ENCODE measurements at regions not wholly inside any gene's neighbourhood (a gene's known extent, or its start where the extent isn't known, plus 50 kb on each side); places are given as distances from the start of the nearest gene placed in this dataset.

- DNase-seq = no peak
- TF ChIP-seq POLR2A (IDR thresholded peaks at IDR 0.05; ENCODE audit: low read length) (no peak), GATA1 (IDR thresholded peaks at IDR 0.05; ENCODE audit: low read depth, low read length) (no peak)
Measured at GRCh38 chr4:17066972-17067371, 168.5 kb upstream of the LDB2 start.

- no peak for DNase-seq
- no peak for TF ChIP-seq POLR2A (IDR thresholded peaks at IDR 0.05; ENCODE audit: low read length)
- TF ChIP-seq GATA1 (IDR thresholded peaks at IDR 0.05; ENCODE audit: low read depth, low read length) = no peak
Measured at GRCh38 chr4:17066236-17066635, 167.8 kb upstream of the LDB2 start.

- TF ChIP-seq POLR2A (IDR thresholded peaks at IDR 0.05; ENCODE audit: low read length) (no peak), GATA1 (IDR thresholded peaks at IDR 0.05; ENCODE audit: low read depth, low read length) (no peak)
- no peak for DNase-seq
Measured at GRCh38 chr4:17065821-17066220, 167.4 kb upstream of the LDB2 start.

GRCh38 chr4:17064959-17065358, 166.5 kb upstream of the LDB2 start:
- DNase-seq = no peak
- TF ChIP-seq GATA1 (IDR thresholded peaks at IDR 0.05; ENCODE audit: low read depth, low read length) (no peak), POLR2A (IDR thresholded peaks at IDR 0.05; ENCODE audit: low read length) (no peak)

GRCh38 chr4:17063888-17064287, 165.4 kb upstream of the LDB2 start:
- no peak for TF ChIP-seq POLR2A (IDR thresholded peaks at IDR 0.05; ENCODE audit: low read length)
- TF ChIP-seq GATA1 (IDR thresholded peaks at IDR 0.05; ENCODE audit: low read depth, low read length) = no peak
- DNase-seq = no peak

GRCh38 chr4:17060230-17060629, 161.8 kb upstream of the LDB2 start:
- no peak for DNase-seq
- no peak for TF ChIP-seq GATA1 (IDR thresholded peaks at IDR 0.05; ENCODE audit: low read depth, low read length)
- no peak for TF ChIP-seq POLR2A (IDR thresholded peaks at IDR 0.05; ENCODE audit: low read length)

GRCh38 chr4:17058916-17059741, 160.7 kb upstream of the LDB2 start:
- DNase-seq = no peak
- no peak for TF ChIP-seq GATA1 (IDR thresholded peaks at IDR 0.05; ENCODE audit: low read depth, low read length)
- no peak for TF ChIP-seq POLR2A (IDR thresholded peaks at IDR 0.05; ENCODE audit: low read length)

- no peak for TF ChIP-seq POLR2A (IDR thresholded peaks at IDR 0.05; ENCODE audit: low read length)
- TF ChIP-seq GATA1 (IDR thresholded peaks at IDR 0.05; ENCODE audit: low read depth, low read length) = no peak
- DNase-seq = no peak
Measured at GRCh38 chr4:17058536-17058915, 160.1 kb upstream of the LDB2 start.

- no peak for DNase-seq
- TF ChIP-seq GATA1 (IDR thresholded peaks at IDR 0.05; ENCODE audit: low read depth, low read length) (no peak), POLR2A (IDR thresholded peaks at IDR 0.05; ENCODE audit: low read length) (no peak)
Measured at GRCh38 chr4:17057035-17057434, 158.6 kb upstream of the LDB2 start.

- TF ChIP-seq GATA1 (IDR thresholded peaks at IDR 0.05; ENCODE audit: low read depth, low read length) (no peak), POLR2A (IDR thresholded peaks at IDR 0.05; ENCODE audit: low read length) (no peak)
- DNase-seq = no peak
Measured at GRCh38 chr4:17055788-17056187, 157.3 kb upstream of the LDB2 start.

- DNase-seq = no peak
- TF ChIP-seq POLR2A (IDR thresholded peaks at IDR 0.05; ENCODE audit: low read length) = no peak
- TF ChIP-seq GATA1 (IDR thresholded peaks at IDR 0.05; ENCODE audit: low read depth, low read length) = no peak
Measured at GRCh38 chr4:17045866-17046265, 147.4 kb upstream of the LDB2 start.

- TF ChIP-seq POLR2A (IDR thresholded peaks at IDR 0.05; ENCODE audit: low read length) (no peak), GATA1 (IDR thresholded peaks at IDR 0.05; ENCODE audit: low read depth, low read length) (no peak)
- DNase-seq = no peak
Measured at GRCh38 chr4:17038510-17039176, 140.2 kb upstream of the LDB2 start.

- no peak for DNase-seq
- TF ChIP-seq GATA1 (IDR thresholded peaks at IDR 0.05; ENCODE audit: low read depth, low read length) = no peak
- no peak for TF ChIP-seq POLR2A (IDR thresholded peaks at IDR 0.05; ENCODE audit: low read length)
Measured at GRCh38 chr4:17033768-17034181, 135.3 kb upstream of the LDB2 start.

- no peak for TF ChIP-seq POLR2A (IDR thresholded peaks at IDR 0.05; ENCODE audit: low read length)
- no peak for TF ChIP-seq GATA1 (IDR thresholded peaks at IDR 0.05; ENCODE audit: low read depth, low read length)
- no peak for DNase-seq
Measured at GRCh38 chr4:17033025-17033767, 134.8 kb upstream of the LDB2 start.

Measured in erythroblast (primary cell).